Ovary (tissue), 7 donors: ENCODE measurements at regions not wholly inside any gene's neighbourhood (a gene's known extent, or its start where the extent isn't known, plus 50 kb on each side); places are given as distances from the start of the nearest gene placed in this dataset.

Source experiments
- DNase-seq, 5 donors: peaks; one replicate each; pipeline ENCODE4 v3.0.0-alpha.2; 2019 to 2020
- H3K27ac ChIP-seq, 2 donors: fragments of 200-600 bp; one replicate each; pipeline versions ENCODE4 v1.5.1 to v1.8.0; 2019 to 2022
- H3K27me3 ChIP-seq: fragments of 200-600 bp; one replicate; pipeline ENCODE4 v1.8.0; 2022
- H3K36me3 ChIP-seq: fragments of 200-600 bp; sonication (generic); one replicate; pipeline ENCODE4 v1.5.1; 2019
- H3K4me1 ChIP-seq: one replicate; pipeline ENCODE4 v1.8.1; 2013; ENCODE audit warnings: mild to moderate bottlenecking, moderate library complexity; ENCODE audit not compliant: insufficient read depth
- H3K4me3 ChIP-seq: fragments of 200-600 bp; sonication (generic); one replicate; pipeline ENCODE4 v1.5.1; 2017
- H3K9me3 ChIP-seq, 2 donors: fragments of 200-600 bp in 1 of 2; sonication (generic) in 1 of 2; one replicate each; pipeline versions ENCODE4 v1.5.1 to v1.8.1; 2013 to 2019; ENCODE audit warnings: mild to moderate bottlenecking in 1 of 2, moderate library complexity in 1 of 2
- EP300 ChIP-seq: sonication (generic); formaldehyde crosslinking; IDR thresholded peaks from one replicate; pipeline ENCODE4 v1.6.1; 2017; ENCODE audit warnings: antibody characterized with exemption
- POLR2A ChIP-seq: fragments of 450-650 bp; IDR thresholded peaks from one replicate; pipeline ENCODE4 v1.6.1; 2017; ENCODE audit warnings: antibody characterized with exemption, mild to moderate bottlenecking, moderate library complexity
- WGBS, 3 donors: extraction: QIAGEN DNeasy Blood & Tissue Kit in 1 of 3; methylation state at CpG; one replicate each; pipeline versions ENCODE4 v1.1.5 to v1.1.7; 2013 to 2017; 5-methylcytosine and 5-hydroxymethylcytosine counted together
- intact Hi-C, 4 donors: fragments of 100-400 bp; cut with DNase I; formaldehyde crosslinking; loops; one replicate each; pipeline versions ENCODE4 v1.11.0 to v1.15.1; 2022 to 2023
- TF ChIP-seq, protein P1 (sequence below), 3 donors: fragments of 450-650 bp in 2 of 3; fragments of 200-600 bp in 1 of 3; IDR thresholded peaks; one replicate each; pipeline versions ENCODE4 v1.5.1 to v1.8.0; 2016 to 2022; ENCODE audit warnings: antibody characterized with exemption in 3 of 3, mild to moderate bottlenecking in 1 of 3
- donor health status: DM: no; HTN: no; CAD: no; lungs with moderate emphysema.
- donor health status: DM: no; HTN: no; CAD: no.
- donor health status: Bipolar disorder and iron deficiency.
- donor health status: DM: no; HTN: no; CAD: no.
- donor health status: DM: yes; HTN: yes; CAD: no.

GRCh38 chr13:22369090-22369489 lies 698.2 kb downstream of the FGF9 start:
- Histone ChIP-seq H3K36me3 (no peaks in the 10 kb centered on the region), H3K27ac (no peak overlapping the region), H3K27me3 (no peaks in the 10 kb centered on the region), H3K4me3 (no peak overlapping the region), H3K4me1 (no peaks in the 10 kb centered on the region), H3K9me3 (no peaks in the 10 kb centered on the region)
- TF ChIP-seq EP300 (no peak), POLR2A (no peak)
- TF ChIP-seq, protein P1, sequence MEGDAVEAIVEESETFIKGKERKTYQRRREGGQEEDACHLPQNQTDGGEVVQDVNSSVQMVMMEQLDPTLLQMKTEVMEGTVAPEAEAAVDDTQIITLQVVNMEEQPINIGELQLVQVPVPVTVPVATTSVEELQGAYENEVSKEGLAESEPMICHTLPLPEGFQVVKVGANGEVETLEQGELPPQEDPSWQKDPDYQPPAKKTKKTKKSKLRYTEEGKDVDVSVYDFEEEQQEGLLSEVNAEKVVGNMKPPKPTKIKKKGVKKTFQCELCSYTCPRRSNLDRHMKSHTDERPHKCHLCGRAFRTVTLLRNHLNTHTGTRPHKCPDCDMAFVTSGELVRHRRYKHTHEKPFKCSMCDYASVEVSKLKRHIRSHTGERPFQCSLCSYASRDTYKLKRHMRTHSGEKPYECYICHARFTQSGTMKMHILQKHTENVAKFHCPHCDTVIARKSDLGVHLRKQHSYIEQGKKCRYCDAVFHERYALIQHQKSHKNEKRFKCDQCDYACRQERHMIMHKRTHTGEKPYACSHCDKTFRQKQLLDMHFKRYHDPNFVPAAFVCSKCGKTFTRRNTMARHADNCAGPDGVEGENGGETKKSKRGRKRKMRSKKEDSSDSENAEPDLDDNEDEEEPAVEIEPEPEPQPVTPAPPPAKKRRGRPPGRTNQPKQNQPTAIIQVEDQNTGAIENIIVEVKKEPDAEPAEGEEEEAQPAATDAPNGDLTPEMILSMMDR (IDR thresholded peaks at IDR 0.05): no peak
- WGBS, 3 donors: 90 to 96% (median 93%) methylated on average over 2 of the region's 2 CpGs
- DNase-seq: no peak
- intact Hi-C loops: no loop called here

DNA sequence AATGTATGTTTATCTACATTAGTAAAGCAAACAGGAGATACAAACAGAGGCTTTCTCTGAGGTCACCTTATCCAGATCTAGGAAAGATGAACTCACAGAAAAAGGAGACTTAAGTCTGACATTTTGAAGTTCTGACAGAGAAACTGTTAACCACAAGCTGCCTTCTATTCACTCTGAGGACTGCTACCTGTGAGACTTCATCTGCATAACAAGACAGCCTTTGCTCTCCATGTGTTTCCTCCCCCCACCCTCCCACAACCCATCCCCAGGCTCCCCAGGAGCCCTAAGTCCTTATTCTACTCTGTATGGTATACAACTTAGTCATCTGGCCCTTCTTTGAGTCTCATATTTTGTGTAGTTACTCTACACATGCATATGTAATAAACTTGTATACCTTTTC lies 699.0 kb downstream of the FGF9 start:
- Histone ChIP-seq H3K27me3 (no peaks in the 10 kb centered on the region), H3K27ac (no peak overlapping the region), H3K4me1 (no peaks in the 10 kb centered on the region), H3K4me3 (no peak overlapping the region), H3K36me3 (no peaks in the 10 kb centered on the region), H3K9me3 (no peaks in the 10 kb centered on the region)
- TF ChIP-seq, protein P1 (IDR thresholded peaks at IDR 0.05): no peak
- TF ChIP-seq POLR2A (no peak), EP300 (no peak)
- intact Hi-C loops: no loop called here
- DNase-seq: no peak

GRCh38 chr13:22372261-22372660 lies 701.4 kb downstream of the FGF9 start:
- H3K4me1 ChIP-seq: no peaks in the 10 kb centered on the region
- no peak overlapping the region for H3K27ac ChIP-seq
- intact Hi-C loops: no loop called here
- no peak overlapping the region for H3K4me3 ChIP-seq
- no peaks in the 10 kb centered on the region for H3K9me3 ChIP-seq
- TF ChIP-seq POLR2A (no peak), EP300 (no peak)
- TF ChIP-seq, protein P1 (IDR thresholded peaks at IDR 0.05): no peak
- 92 to 97% (median 95%) methylated on average over 3 of the region's 3 CpGs for WGBS, 3 donors
- no peak for DNase-seq
- no peaks in the 10 kb centered on the region for H3K27me3 ChIP-seq
- H3K36me3 ChIP-seq: no peaks in the 10 kb centered on the region

- intact Hi-C loops: no loop called here
- no peak for DNase-seq
- no peaks in the 10 kb centered on the region for H3K27me3 ChIP-seq
- no peak overlapping the region for H3K4me3 ChIP-seq
- no peaks in the 10 kb centered on the region for H3K9me3 ChIP-seq
- no peak overlapping the region for H3K27ac ChIP-seq
- H3K4me1 ChIP-seq: no peaks in the 10 kb centered on the region
- no peaks in the 10 kb centered on the region for H3K36me3 ChIP-seq
- TF ChIP-seq POLR2A (no peak), EP300 (no peak)
- TF ChIP-seq, protein P1 (IDR thresholded peaks at IDR 0.05): no peak
- 91 to 98% (median 96%) methylated on average over 2 of the region's 2 CpGs for WGBS, 3 donors
Measured at GRCh38 chr13:22375151-22375550, 704.3 kb downstream of the FGF9 start.

- intact Hi-C loops: no loop called here
- no peaks in the 10 kb centered on the region for H3K36me3 ChIP-seq
- H3K4me3 ChIP-seq: no peak overlapping the region
- TF ChIP-seq EP300 (no peak), POLR2A (no peak)
- TF ChIP-seq, protein P1 (IDR thresholded peaks at IDR 0.05): no peak
- no peaks in the 10 kb centered on the region for H3K9me3 ChIP-seq
- H3K27ac ChIP-seq: no peak overlapping the region
- no peak for DNase-seq
- WGBS, 3 donors: 9 to 26% (median 19%) methylated on average over 2 of the region's 2 CpGs
- no peaks in the 10 kb centered on the region for H3K27me3 ChIP-seq
- no peaks in the 10 kb centered on the region for H3K4me1 ChIP-seq
Measured at GRCh38 chr13:22387899-22388298, 717.0 kb downstream of the FGF9 start.
